GM19372 (cell line): ENCODE measurements at regions not wholly inside any gene's neighbourhood (a gene's known extent, or its start where the extent isn't known, plus 50 kb on each side); places are given as distances from the start of the nearest gene placed in this dataset.

ENCODE experiments used
- ATAC-seq: cut with Tn5 transposase; IDR thresholded peaks from one replicate; pipeline ENCODE4 v1.9.1; 2021; ENCODE audit warnings: mild to moderate bottlenecking, low read depth, moderate library complexity; ENCODE audit not compliant: unreplicated experiment

DNA sequence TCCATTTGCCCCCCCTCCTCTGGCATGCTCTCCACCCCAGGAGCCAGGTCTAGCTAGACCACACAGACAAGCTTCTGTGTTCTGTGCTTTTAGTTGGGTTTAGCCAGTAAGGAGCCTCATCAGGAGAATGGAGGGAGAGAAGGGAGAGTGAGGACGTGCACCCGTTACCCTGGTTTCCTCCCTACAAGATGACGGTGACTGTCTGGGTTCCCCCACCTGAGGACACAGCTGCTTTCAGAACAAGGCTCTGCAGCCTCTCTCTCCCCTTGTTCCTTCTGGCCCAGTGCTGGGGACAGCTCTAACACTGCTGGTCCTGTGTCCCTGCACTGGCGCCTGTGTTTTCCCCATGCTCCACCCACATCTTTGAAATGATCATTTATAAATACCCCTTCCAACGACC lies 184.4 kb upstream of the GALNT2 start:
- ATAC-seq, result no peak

DNA sequence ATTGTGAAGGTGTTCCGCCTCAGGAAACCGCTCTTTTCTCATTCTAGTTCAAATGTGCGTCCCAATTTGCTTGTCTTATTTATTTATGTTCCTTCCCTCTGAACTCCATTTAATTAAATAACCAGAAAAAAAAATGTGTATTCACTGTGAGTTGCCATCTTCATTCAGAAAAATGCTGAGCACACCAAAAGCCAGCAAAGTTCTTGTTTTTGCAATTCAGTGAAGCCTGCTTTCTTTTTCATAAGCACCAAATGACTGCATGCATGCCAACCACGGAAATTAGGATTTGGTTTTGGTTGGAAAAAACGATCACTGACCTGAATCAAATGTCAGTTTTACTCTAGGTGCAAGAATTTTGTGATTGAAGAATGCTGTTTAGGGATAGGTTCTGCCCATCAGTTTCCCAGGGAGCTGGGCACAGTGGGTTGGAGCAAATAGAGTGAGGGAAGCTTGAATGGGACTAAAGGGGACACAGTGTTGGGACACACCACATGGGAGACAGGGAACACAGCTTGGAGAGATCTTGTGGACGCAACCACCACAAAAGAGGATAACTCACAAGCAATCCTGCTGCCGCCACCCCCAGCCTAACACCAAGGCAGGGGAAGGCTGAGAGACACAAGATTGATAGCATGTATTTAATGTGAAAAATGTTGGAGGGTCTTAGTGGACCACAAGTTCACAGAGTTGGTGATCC lies 183.4 kb upstream of the GALNT2 start:
- no peak for ATAC-seq

DNA sequence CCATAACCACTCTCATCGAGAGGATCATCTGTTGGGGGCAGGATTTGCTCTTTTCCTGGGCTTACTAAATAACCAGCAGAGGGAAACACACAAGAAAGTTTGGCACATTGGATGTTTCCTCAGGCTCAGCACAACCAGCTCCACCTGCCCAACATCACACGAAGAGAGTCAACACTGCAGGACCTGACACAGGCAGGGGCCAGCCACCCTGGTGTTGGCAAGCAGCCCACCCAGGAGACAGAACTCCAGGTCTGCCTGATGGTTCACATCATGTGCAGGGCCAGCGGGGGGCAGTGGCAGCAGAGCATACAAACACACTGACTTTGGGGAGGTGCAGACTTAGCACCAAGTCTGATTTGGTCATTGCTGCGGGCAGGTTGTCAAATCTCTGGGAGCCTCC lies 182.3 kb upstream of the GALNT2 start:
- ATAC-seq, result no peak

DNA sequence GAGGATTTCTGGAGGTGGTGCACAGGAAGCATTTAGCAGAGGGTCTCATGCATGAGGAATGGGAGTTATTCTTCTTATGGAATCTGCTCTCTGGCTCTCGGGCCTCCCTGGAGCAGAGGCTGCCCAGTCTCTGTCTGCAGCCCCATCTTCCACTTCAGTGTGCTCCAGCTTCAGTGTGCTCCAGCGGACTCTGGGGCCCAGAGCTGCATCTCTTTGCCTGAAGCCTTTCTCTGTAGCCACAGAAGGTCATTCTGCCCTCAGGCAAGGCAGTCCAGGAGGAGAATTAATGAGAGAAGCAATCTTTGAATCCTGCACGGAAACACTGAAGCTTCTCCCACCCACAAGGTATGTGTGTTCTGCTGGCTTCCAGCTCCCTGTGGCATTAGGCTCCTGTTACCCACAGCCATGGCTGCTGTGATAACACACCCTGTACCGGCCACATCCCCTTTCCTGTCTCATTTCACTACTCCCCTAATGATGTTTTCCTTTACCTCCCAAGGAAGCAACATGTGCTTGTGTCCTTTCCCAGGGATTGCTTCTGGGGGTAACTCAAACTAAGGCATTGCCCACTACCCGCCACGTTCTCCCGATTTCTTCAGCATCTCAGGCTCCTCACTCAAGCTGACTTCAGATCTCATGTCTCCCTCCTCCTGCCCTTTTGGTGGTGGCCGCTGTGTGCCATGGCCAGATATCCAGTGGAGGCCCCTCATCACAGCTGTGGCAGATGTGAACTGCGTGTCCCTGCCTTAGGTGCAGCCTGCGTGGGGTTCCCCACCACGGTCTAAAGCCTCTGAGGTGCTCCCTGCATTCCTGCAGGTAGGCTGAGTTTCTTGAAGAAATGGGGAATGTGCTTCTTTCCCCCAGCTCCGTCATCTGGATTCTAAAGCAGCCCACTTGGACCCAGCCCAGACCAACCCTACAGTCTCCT lies 181.2 kb upstream of the GALNT2 start:
- no peak for ATAC-seq

DNA sequence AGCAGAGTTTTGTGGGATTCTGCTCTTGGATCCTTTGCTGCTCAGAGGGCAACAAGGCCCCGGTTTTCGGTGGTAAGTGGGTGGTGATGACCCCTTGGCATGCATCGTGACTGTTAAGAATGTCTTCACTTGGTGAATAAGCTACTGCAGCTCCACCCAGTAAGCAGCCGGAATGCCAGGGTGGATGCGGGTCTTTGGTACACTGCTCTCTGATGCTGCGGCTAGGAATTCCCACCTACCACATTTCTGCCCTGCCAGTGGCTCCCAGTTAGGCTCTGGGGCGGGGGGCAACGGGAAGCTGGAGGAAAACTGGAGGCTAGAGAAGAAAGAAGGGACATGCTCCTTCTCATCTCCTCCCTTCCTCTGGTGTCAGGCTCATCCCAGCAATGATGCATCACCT lies 180.4 kb upstream of the GALNT2 start:
- no peak for ATAC-seq

DNA sequence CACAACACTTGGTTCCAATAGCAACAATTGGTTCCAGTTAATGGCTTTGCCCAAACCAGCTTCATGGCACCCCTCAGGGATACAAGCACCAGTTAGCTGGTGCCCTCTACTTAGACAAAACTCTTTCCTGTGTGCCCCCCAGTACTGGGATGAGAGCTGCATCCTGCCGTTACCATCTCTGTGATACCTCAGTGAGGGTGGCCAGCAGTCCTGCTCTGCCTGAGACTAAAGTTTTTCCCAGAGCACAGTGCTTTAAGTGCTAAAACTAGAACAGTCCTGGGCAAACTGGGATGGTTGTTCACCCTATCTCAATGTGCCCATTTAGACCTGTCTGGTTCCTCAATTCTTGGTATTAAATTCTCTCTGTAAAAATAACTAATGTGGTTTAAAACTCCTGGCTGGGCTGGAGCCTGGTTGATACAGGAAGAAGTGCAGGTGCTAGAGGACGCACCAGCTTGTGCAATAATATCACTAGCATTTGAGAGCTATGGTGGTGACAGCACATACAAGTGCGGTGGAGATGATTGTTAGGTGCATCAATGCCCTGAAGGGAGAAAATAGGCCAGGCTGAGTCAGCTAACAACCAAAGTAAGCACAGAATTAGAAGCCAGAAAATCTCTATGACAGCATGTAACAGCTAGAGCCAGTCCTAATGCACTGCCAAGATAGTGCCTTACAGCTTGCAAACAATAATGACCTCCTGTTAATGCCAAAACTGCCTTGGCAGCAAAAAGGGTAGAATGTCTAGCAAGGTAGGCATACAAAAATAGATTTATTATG lies 179.8 kb upstream of the GALNT2 start:
- ATAC-seq, result no peak

DNA sequence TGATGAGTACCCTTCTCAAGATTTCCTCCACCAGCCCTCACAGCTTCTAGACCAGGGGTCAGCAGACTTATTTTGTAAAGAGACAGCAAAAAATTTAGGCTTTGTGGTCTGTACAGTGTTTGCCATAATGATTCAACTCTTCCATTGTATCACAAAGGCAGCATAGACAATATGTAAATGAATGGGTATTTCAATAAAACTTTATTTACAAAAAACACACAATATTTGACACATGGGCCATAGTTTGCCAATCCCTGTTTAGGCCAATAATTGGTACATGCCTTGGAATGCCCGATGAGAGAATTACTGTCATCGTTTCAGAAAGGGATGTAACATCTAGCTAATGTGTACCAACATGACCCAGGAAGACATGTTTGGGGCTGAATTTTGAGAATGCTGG lies 178.9 kb upstream of the GALNT2 start:
- ATAC-seq, result no peak

DNA sequence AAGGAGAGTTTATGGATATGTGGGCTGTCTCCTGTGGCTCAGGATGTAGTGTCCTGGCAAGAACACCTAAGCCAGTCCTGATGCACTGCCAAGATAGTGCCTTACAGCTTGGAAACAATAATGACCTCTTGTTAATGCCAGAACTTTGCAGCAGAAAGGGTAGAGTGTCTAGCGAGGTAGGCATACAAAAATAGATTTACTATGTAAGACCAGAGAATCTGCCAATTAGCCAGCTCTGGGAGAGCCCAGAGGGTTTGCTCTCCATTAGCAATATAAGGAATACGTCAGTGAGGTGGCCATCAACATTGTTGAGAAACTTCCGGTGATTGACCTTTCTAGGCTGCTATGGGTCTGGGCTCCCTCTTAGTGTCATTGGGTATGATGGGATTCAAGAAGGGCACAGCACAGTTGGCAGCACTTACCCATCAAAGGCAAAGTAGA lies 178.5 kb upstream of the GALNT2 start:
- no peak for ATAC-seq

DNA sequence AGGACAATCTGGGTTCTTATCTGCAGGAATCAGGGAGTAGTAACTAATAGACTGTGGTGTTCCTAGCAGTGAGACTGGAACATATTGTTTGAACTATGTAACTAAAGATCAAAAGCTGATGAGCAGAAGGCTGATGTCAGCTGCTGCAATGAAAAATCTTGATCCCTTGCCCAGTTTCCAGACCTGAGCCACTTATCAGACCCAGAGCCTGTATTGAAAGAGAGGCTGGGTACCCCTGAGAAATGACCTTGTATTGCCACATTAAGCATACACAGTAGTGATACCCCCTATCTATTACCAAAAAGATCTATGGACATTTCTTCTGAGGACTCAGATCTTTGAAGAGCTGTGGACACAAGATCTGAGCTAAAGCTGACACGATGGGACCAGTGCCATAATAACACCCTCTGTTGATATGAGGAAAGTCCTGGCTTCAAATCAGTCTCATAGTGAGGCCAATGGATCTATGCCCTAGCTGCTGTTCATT lies 178.0 kb upstream of the GALNT2 start:
- ATAC-seq, result no peak

DNA sequence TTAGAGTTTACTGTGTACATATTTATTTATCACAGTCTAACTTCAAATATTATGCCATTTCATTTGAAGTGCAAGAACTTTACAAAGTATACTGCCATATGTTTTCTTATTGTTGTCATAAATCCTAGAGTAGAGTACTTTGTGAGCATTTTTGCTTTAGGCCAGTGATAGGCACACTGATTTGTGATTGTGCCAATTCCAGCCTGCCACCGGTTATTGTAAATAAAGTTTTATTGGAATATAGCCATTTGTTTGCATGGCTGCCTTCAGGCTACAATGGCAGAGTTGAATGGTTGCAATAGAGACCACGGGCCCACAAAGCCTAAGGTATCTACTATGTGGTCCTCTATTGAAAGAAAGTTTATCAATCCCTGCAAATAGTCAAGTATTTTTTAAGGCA lies 175.8 kb upstream of the GALNT2 start:
- ATAC-seq, result no peak

DNA sequence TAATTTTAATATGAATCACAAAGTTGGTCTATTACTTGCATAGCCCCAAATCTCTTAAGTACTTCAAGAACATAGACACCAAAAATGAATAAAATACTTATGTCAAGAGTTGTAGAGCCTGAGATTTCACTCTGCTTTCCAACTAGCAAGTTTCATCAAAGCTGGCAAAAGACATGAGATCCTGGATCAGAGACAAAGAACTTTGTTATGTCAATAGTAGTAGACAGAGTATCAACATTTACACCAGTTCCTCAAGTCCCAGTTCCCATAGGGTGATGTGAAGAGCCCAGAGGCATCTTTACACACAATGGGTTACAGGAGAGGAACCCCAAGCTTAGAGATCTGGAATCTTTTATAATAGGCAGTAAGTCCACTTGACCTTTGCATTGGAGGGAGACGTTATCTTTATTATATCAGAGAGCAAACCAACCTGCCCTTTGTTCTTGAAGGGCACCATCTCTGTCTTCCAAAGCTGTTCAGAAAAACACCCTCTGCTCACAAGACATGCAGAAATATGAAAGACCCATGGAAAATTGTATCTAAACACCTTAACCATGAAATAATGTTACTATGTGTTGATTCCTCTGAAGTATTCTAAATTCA lies 174.4 kb upstream of the GALNT2 start:
- ATAC-seq, result no peak

DNA sequence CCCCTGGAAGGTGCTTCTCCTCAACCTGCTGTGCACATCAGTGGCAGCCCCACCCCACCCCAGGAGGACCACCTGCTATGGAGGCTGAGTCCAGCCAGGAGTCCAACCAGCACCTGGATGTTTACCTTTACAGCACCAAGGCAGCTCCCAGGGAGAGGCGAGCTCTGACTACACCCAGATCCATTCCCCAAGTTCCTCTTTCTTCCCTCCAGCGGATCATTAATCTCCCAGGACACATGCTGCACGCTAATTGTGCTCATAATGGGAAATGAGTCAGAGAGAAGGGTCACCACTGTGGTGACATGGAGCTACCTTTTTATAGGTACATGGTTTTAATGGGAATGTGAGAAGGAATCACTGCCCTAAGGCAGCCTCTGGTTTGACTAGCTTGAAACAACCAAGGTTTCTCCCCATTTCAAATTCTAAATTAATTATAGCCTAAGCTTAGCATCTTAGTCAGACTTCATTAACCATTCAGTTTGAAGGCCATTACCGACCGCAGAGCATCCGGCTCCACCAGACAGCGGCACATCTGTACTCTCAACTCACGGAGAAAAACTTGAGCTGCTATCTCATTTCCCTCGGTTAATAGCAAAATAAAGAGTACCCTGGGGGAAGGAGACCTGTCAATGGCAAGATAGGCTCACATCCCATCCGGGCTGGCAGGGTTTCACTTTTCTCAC lies 173.1 kb upstream of the GALNT2 start:
- ATAC-seq, result no peak

DNA sequence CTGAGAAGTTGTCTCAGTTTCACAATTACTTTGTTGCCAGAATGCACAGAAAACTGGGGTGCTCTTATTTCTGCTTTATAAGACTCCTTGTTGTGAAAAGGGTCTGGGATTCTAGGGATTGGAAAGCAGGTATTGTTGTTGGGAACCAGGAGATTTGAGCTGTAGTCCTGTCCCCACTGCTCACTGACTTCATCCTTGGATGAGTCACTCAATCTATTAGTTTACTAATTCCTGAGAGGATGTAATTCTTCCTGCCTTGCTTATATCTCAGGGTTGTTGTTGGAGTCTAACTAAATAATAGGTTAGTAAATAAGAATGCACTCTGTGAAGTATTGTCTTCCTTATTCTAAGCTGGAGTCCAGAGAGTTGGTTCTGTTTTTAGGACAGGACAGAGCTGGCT lies 172.5 kb upstream of the GALNT2 start:
- no peak for ATAC-seq

DNA sequence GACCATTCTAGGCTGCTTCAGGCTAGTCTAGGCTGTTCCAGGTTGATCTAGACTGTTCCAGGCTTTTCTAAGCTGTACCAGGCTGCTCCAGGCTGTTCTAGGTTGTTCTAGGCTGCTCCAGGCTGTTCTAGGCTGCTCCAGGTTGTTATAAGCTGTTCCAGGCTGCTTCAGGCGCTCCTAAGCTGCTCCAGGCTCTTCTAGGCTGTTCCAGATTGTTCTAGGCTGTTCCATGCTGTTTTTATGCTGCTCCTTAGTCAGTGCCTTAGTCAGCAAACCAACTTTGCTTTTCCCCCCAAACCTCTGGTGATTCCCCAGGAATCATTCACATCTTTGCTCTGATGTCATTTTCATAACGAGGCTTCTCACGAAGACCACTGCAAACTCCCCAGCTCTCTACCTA lies 171.4 kb upstream of the GALNT2 start:
- no peak for ATAC-seq

DNA sequence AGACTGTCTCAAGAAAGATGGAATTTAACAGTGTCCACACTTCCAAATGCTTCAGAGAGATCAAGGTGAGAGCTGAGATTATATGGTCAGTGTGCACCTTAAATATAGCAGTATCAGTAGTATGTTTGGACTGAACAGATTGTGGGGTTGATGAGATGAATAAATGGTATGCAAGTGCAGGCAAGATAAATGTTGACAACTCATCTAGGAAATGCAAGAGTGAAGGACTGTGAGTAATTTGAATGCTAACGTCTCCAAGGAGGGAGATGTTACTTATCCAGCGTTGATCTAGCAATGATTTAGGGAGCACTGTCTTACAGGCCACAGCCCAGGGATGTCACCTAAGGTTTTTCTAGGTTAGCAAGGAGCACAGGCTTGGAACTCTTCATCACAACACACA lies 170.7 kb upstream of the GALNT2 start:
- ATAC-seq, result no peak

DNA sequence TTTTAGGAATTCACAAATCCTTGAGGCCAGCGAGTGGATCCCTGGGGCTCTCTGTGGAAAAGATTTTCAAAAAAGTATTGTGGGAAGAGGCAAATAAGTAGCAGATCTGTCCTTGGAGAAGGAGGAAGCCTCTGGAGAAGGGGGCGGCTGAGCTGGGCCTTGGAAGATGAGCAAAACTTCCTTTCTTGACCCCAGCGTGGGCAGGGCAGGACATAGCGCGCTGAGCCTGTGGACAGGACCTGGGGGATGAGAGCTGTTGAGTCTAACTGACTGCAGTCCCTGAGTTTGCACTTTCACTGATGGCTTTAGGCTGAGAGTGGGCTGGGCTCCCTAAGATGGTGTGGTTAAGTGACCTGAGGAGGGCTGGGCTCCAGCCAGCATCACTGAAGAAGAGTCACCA lies 170.2 kb upstream of the GALNT2 start:
- no peak for ATAC-seq

DNA sequence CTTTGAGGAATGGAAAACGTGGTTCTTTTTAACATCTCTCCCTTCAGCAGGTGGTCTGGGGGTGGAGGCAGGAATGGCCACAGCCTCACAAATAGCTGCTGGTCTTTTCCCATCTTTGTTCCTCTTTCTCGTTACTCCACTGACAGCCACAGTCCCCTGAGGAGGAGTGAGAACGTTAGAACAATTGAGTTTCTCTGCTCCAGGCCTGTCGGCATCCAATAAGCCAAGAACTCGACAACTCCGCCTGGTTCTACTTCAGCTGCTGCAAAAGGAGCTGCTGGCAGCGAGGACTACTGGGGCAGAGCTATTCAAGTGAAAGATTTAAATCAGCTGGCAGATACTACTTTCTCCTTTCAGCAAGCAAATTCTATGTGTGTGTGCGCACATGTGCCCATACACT lies 169.5 kb upstream of the GALNT2 start:
- no peak for ATAC-seq

DNA sequence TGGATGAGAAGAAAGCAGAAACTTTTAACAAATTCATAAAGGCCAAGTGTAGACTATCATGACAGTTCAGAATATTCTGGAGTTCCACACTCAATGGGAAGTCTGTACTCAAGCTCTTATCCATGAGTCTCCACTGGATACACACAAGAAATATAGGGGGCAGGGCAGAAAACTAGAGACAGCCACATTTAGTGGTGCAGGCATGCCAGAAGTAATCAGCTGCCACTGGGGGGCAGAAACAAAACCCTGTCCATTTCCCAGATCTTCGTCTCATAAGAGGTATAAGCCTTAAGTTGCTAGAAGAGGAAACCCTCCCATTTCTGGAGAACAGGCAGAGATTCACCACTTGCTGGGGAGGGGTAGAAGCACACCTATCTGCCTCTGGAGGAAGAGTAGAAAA lies 166.8 kb upstream of the GALNT2 start:
- ATAC-seq, result no peak

DNA sequence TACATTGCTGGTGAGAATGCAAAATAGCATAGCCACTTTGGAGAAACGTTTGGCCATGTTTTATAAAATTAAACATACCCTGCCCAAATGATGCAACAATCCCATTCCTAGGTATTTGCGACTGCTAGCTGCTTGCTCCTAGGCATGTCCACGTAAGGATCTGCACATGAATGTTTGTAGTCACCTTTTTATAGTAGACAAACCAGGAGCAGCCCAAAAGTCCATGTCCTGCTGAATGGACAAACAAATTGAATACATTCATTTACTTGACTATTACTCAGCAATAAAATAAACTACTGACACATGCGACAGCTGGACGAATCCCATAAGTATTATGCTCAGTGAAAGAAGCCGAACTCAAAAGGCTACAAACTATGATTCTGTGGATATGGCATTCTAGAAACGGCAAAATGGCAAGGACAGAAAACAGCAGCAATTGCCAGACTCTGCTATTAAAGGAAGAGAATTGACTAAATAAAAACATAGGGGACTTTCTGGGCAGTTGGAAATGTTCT lies 161.9 kb upstream of the GALNT2 start:
- no peak for ATAC-seq

DNA sequence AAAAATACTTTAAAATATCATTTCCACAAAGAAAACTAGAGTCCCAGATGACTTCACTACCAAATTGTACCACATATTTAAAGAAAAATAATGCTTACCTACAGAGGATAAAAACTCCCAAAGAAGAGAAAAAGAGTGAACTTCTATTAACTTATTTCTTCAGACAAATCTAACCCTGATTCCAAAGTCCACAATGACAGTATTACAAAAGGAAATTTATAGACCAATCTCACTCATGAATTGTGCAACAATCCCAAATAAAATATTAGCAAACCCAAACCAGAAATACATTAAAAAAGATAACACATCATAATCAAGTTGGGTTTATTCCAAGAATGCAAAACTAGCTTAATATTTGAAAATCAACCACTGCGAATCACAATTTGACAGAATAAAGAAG lies 161.4 kb upstream of the GALNT2 start:
- no peak for ATAC-seq
